ENCODE measurements at regions not wholly inside any gene's neighbourhood (a gene's known extent, or its start where the extent isn't known, plus 50 kb on each side); places are given as distances from the start of the nearest gene placed in this dataset.

DNA sequence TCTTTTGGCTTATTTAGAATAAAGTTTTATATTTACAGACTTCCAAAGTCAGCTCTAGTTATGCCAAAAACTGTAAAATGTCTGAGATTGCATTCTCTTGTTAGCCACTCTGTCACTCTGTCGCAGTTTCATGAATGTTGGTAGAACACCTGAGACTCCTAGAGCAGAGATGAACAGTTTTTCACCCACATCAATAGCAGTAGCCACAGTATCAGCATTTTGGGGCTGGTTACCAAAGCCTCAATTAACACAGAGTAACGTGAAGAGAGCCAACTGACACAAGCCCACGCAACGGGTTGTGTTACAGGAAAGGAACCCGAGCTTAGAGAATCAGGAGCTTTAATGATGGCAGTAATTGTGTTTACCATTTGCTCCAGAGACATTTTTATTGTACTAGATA lies 443.0 kb upstream of the SLC39A10 start:
- intact Hi-C loops (cut with micrococcal nuclease; ENCODE audit: unreplicated experiment) = no loop called here
- BruUV-seq (replicated peaks) = no TSS peak
- CTCF ChIA-PET (ENCODE audit: unreplicated experiment) = no interaction called here

DNA sequence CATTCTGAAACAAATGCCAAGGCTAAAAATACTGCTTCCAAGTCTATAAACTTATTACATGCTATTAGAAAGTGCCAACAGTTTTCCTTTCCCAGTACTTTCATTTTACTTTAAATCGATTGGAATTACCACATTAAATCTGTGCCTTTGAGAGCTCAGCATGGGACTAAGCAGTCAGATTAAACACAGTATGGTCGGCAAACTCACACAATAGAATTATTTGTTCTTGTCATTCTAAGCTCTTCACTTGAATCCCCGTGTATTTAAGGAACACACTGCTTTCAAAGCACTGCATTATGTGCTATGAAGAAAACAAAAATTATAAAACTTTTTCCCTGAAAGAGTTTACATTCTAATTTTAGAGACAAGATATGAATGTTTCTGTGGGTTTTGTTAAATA lies 444.4 kb upstream of the SLC39A10 start:
- no peak overlapping the region for H2AFZ ChIP-seq (ENCODE audit: low read length)
- TF ChIP-seq EZH2phosphoT487 (IDR thresholded peaks at IDR 0.05; ENCODE audit: borderline replicate concordance, low read depth, low read length) = no peak
- TF ChIP-seq, protein P1, sequence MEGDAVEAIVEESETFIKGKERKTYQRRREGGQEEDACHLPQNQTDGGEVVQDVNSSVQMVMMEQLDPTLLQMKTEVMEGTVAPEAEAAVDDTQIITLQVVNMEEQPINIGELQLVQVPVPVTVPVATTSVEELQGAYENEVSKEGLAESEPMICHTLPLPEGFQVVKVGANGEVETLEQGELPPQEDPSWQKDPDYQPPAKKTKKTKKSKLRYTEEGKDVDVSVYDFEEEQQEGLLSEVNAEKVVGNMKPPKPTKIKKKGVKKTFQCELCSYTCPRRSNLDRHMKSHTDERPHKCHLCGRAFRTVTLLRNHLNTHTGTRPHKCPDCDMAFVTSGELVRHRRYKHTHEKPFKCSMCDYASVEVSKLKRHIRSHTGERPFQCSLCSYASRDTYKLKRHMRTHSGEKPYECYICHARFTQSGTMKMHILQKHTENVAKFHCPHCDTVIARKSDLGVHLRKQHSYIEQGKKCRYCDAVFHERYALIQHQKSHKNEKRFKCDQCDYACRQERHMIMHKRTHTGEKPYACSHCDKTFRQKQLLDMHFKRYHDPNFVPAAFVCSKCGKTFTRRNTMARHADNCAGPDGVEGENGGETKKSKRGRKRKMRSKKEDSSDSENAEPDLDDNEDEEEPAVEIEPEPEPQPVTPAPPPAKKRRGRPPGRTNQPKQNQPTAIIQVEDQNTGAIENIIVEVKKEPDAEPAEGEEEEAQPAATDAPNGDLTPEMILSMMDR (conservative IDR thresholded peaks at IDR 0.05; ENCODE audit: low read length) = no peak
- H3K4me2 ChIP-seq (ENCODE audit: low read length) = no peak overlapping the region
- no peaks in the 10 kb centered on the region for H4K20me1 ChIP-seq (ENCODE audit: insufficient read depth, low read length)
- no peak for DNase-seq (ENCODE audit: low spot score)
- no peaks in the 10 kb centered on the region for H3K36me3 ChIP-seq (ENCODE audit: insufficient read depth, low read length)
- no peaks in the 10 kb centered on the region for H3K4me1 ChIP-seq (ENCODE audit: insufficient read depth, low read length, poor library complexity, severe bottlenecking)
- no peaks in the 10 kb centered on the region for H3K9me3 ChIP-seq (ENCODE audit: low read length)
- CTCF ChIA-PET (ENCODE audit: unreplicated experiment) = no interaction called here
- no TSS peak for BruUV-seq (replicated peaks)
- H3K9me2 ChIP-seq (ENCODE audit: insufficient read depth, low read length) = no peaks in the 10 kb centered on the region
- no peak overlapping the region for H3K27ac ChIP-seq (ENCODE audit: low read depth, low read length, poor library complexity, severe bottlenecking)
- POLR2A ChIA-PET = interaction anchor here (0.7 kb wide), 2 partner anchors 597 to 1347 kb away, joined by 3 read pairs; no protein-coding TSS in a partner anchor
- intact Hi-C loops (cut with micrococcal nuclease; ENCODE audit: unreplicated experiment) = no loop called here
- no peaks in the 10 kb centered on the region for H3K79me2 ChIP-seq (ENCODE audit: insufficient read depth, low read depth, low read length)
- no peak overlapping the region for H3K4me3 ChIP-seq (ENCODE audit: low read depth, low read length, poor library complexity, severe bottlenecking)

More for the DNA sequence above, 443.0 kb upstream of the SLC39A10 start:
- H2AFZ ChIP-seq (ENCODE audit: low read length) = no peak overlapping the region
- no peak overlapping the region for H3K4me2 ChIP-seq (ENCODE audit: low read length)
- no peak overlapping the region for H3K4me3 ChIP-seq (ENCODE audit: low read depth, low read length, poor library complexity, severe bottlenecking)
- no peak for TF ChIP-seq EZH2phosphoT487 (IDR thresholded peaks at IDR 0.05; ENCODE audit: borderline replicate concordance, low read depth, low read length)
- TF ChIP-seq, protein P1 (conservative IDR thresholded peaks at IDR 0.05; ENCODE audit: low read length) = no peak
- H3K79me2 ChIP-seq (ENCODE audit: insufficient read depth, low read depth, low read length) = no peaks in the 10 kb centered on the region
- no peaks in the 10 kb centered on the region for H4K20me1 ChIP-seq (ENCODE audit: insufficient read depth, low read length)
- POLR2A ChIA-PET = interaction anchor here (0.6 to 0.7 kb wide), 2 partner anchors 20 to 530 kb away, joined by 3 to 4 read pairs; no protein-coding TSS in a partner anchor
- no peaks in the 10 kb centered on the region for H3K36me3 ChIP-seq (ENCODE audit: insufficient read depth, low read length)
- H3K4me1 ChIP-seq (ENCODE audit: insufficient read depth, low read length, poor library complexity, severe bottlenecking) = no peaks in the 10 kb centered on the region
- DNase-seq (ENCODE audit: low spot score) = no peak
- H3K9me3 ChIP-seq (ENCODE audit: low read length) = no peaks in the 10 kb centered on the region
- no peak overlapping the region for H3K27ac ChIP-seq (ENCODE audit: low read depth, low read length, poor library complexity, severe bottlenecking)
- no peaks in the 10 kb centered on the region for H3K9me2 ChIP-seq (ENCODE audit: insufficient read depth, low read length)

DNA sequence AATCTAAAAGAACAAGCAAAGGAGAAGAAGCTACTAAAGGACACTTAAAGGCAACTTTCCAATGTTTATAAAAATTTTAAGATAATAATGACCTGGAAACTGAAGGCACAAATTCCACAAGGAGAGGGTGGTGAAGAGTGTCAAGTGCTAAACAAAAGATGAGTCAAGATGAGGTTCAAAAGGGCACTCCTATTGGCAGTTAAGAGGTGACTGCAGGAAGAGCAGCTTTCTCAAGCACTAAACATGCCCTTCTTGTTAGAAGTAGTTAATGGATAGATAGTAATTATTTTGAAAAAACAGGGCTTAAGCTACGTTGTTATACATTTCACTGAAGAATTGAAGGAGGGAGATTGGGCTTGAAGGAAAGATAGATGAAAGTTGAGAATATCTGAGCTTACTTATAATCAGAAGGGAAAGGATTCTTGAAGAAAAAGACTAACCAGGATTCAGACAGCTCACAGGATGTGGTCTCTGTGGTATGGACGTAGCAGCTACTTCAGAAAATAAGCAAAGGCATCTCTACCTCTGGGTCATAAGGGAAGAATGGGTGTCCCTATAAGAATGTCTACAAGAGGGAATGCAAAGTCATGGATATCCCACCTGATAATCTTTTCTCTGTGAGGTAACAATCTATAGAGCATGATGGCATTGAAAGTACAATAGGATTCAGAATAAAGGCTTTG lies 454.7 kb upstream of the SLC39A10 start:
- no peak for DNase-seq (ENCODE audit: low spot score)
- H3K27ac ChIP-seq (ENCODE audit: low read depth, low read length, poor library complexity, severe bottlenecking) = no peak overlapping the region
- CTCF ChIA-PET (ENCODE audit: unreplicated experiment) = no interaction called here
- TF ChIP-seq, protein P1 (conservative IDR thresholded peaks at IDR 0.05; ENCODE audit: low read length) = no peak
- TF ChIP-seq EZH2phosphoT487 (IDR thresholded peaks at IDR 0.05; ENCODE audit: borderline replicate concordance, low read depth, low read length) = no peak
- BruUV-seq (replicated peaks) = no TSS peak
- no peaks in the 10 kb centered on the region for H3K9me2 ChIP-seq (ENCODE audit: insufficient read depth, low read length)
- H3K9me3 ChIP-seq (ENCODE audit: low read length) = no peaks in the 10 kb centered on the region
- H3K4me2 ChIP-seq (ENCODE audit: low read length) = no peak overlapping the region
- intact Hi-C loops (cut with micrococcal nuclease; ENCODE audit: unreplicated experiment) = no loop called here
- no peaks in the 10 kb centered on the region for H3K4me1 ChIP-seq (ENCODE audit: insufficient read depth, low read length, poor library complexity, severe bottlenecking)
- H2AFZ ChIP-seq (ENCODE audit: low read length) = no peak overlapping the region
- POLR2A ChIA-PET = no interaction called here
- H3K4me3 ChIP-seq (ENCODE audit: low read depth, low read length, poor library complexity, severe bottlenecking) = no peak overlapping the region
- H3K36me3 ChIP-seq (ENCODE audit: insufficient read depth, low read length) = no peaks in the 10 kb centered on the region
- no peaks in the 10 kb centered on the region for H4K20me1 ChIP-seq (ENCODE audit: insufficient read depth, low read length)
- no peaks in the 10 kb centered on the region for H3K79me2 ChIP-seq (ENCODE audit: insufficient read depth, low read depth, low read length)
